Left renal cortex interstitium (tissue), 4 donors: ENCODE measurements at regions not wholly inside any gene's neighbourhood (a gene's known extent, or its start where the extent isn't known, plus 50 kb on each side); places are given as distances from the start of the nearest gene placed in this dataset.
A peak's percentile ranks its signal among the peaks of the same experiment; 100 is the strongest.

Experiments
- DNase-seq, 4 donors: peaks; one replicate each; pipeline ENCODE4 v3.0.0-alpha.2; 2013; ENCODE audit warnings: low read depth in 4 of 4, low spot score in 2 of 4, missing footprints in 1 of 4

DNA sequence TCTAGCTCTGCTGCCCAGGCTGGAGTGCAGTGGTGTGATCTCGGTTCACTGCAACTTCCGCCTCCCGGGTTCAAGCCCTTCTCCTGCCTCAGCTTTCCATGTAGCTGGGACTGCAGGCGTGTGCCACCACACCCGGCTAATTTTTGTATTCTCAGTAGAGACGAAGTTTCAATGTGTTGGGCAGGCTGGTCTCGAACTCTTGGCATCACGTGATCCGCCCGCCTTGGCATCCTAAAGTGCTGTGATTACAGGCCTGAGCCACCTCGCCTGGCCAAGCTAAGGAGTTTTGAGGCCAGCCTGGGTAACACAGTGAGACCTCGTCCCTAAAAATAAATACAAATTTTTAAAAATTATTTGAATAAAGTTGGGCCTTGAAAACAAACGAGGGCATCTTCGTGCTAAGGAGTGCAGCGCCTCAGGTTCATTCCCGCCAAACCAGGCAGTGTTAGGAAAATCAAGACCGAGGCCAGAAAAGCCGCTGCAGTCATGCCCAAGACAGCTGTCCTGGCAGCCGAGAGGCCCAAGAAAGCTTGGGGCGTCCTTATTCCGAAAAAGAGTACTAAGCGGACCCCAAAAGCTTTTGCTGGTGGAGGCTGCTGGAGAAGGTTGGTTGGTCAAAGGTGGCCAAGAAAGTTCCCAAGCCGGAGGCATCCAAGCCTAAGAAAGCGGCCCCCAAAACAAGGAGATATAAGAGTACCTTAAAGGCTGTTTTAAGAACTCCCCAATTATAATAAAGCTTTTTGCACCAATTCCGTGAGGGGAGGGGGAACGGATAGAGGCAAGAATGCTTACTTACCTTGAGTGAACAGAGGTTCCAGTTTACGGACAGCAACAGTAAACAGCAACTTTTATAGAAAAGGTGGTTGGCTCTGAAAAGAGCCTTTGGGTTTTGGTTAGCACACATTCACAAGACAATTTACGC, 109.0 kb downstream of the HFE start:
- DNase-seq: no peak

DNA sequence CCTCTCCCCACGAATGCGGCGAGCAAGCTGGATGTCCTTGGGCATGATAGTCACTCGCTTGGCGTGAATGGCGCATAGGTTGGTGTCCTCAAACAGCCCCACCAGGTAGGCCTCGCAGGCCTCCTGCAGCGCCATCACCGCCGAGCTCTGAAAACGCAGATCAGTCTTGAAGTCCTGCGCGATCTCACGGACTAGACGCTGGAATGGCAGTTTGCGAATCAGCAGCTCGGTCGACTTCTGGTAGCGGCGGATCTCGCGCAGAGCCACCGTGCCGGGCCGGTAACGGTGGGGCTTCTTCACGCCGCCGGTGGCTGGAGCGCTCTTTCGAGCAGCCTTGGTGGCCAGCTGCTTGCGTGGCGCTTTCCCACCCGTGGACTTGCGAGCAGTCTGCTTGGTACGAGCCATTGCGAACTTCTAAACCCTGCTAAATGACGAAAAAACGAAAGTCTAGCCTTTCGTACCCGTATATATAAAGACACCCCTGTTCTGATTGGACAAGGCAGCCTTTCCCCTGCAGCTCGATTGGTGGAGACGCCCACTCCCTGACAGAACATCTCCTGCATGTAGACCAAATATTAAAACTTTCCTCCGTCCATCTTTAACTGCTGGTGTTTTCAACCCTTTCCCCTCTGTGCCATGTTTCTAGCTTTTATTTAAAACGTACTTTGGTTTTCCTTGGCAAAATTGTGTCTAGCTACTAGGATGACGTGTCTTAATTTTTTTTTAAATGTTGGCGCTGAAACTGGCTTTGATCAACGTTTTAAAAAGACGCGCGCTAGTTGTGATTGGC, 109.8 kb downstream of the HFE start:
- DNase-seq: peak in 2 of 4 donors; percentile 86 to 91

DNA sequence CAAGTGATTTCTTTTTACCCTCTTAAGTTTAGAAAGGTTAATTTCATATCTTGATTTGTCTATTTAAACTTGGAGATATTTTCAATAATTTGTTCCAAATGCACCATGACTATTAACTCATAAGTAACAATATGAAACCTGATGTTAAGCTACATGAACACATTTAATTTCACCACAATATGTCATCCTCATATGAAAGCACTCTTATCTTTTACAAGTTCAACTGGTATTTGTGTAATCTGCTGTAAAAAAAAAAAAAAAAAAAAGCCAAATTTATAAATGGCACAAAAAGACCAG, 110.4 kb downstream of the HFE start:
- DNase-seq: no peak

DNA sequence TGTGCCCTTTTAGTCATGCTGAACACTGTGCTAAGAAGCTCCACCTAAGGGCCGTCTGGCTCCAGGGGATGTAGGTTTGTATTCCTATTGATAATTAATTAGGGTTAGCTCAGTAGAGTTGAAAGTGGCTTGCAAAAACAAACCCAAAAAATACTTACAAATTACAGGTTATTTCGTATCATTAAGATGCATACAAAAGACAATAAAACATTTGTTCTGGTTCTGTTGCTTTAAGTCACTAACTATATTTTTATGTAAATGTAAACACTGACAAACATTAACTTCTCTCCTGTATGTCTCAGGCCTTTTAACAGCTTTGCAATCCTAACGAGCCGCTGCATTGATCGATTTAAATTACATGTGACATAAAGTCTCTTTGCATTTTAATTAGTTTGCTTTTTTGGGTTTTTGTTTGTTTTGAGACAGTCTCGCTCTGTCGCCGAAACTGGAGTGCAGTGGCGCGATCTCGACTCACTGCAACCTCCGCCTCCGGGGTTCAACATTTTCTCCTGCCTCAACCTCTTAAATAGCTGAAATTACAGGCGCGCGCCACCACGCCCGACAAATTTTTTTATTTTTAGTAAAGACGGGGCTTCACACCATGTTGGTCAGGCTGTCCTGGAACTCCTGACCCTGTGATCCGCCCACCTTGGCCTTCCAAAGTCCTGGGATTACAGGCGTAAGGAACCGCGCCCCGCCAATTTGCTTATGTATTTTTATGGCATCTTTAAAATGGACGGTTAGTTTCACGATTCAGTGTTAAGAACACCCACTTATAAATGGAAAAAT, 110.9 kb downstream of the HFE start:
- no peak for DNase-seq

DNA sequence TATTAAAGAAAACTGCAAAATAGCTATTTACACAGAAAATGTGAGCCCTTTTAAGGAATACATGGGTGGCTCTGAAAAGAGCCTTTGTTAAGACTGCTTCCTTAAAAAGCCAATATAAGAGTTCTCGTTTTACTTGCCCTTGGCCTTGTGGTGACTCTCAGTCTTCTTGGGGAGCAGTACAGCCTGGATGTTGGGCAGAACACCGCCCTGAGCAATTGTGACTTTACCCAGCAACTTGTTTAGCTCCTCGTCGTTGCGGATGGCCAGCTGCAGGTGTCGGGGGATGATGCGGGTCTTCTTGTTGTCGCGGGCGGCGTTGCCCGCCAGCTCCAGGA, 111.5 kb downstream of the HFE start:
- no peak for DNase-seq

DNA sequence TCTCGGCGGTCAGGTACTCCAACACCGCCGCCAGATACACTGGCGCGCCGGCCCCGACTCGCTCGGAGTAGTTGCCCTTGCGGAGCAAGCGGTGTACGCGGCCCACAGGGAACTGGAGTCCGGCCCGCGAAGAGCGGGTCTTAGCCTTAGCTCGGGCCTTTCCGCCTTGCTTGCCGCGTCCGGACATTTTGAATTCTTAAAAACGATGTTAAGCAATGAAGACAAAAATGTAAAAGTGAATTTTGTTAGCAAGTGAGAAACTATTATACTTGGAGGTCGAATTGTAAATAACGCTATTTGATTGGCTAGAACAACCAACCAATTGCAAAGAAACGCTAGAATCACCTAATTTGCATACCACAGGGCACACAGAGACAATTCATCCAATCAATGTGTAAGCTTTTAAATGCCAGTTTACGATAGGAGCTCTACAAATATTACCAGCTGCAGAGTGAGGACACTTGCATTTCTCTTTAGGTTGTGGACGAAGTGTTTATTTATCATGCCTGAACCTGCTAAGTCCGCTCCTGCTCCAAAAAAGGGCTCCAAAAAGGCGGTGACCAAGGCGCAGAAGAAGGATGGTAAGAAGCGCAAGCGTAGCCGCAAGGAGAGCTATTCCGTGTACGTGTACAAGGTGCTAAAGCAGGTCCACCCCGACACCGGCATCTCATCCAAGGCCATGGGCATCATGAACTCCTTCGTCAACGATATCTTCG, 112.0 kb downstream of the HFE start:
- peak in 2 of 4 donors; percentile 90 to 94 for DNase-seq

DNA sequence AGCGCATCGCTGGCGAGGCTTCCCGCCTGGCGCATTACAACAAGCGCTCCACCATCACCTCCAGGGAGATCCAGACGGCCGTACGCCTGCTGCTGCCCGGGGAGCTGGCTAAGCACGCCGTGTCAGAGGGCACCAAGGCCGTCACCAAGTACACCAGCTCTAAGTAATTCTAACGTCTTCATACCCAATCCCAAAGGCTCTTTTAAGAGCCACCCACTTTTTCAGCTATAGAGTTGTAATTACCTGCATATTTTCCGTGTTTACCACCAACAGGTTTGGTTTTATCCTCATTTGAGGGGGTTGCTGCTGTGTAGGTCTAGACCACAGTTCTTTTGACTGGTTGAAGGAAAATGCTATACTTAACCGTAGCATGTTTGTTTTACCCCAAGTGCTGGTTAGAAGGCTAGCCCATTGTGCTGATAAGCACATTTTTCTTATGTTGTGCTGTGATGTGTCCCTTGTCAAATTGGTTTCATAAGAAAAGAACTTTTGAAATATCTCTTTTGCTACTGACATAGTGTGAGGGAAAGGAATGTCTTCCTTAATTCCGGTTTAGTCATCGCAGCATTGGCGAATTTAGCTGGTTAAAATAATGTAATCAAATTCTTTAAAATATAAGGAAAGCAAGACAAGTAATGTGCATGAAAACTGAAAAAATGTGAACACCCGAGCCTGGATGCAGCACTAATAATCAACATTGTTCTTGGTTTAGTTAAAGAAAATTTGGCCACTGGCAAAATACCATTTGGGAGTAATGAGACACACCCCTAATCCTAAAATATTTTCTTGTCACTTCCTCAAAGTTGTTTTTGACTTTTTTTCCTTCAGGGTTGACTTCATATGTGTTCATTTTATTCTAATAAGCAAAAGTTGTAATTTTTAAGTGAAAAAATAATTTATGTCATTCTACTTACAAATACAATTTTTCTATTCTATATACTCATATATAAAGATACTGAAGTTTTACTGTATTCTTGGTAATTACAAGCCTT, 112.8 kb downstream of the HFE start:
- DNase-seq: no peak

DNA sequence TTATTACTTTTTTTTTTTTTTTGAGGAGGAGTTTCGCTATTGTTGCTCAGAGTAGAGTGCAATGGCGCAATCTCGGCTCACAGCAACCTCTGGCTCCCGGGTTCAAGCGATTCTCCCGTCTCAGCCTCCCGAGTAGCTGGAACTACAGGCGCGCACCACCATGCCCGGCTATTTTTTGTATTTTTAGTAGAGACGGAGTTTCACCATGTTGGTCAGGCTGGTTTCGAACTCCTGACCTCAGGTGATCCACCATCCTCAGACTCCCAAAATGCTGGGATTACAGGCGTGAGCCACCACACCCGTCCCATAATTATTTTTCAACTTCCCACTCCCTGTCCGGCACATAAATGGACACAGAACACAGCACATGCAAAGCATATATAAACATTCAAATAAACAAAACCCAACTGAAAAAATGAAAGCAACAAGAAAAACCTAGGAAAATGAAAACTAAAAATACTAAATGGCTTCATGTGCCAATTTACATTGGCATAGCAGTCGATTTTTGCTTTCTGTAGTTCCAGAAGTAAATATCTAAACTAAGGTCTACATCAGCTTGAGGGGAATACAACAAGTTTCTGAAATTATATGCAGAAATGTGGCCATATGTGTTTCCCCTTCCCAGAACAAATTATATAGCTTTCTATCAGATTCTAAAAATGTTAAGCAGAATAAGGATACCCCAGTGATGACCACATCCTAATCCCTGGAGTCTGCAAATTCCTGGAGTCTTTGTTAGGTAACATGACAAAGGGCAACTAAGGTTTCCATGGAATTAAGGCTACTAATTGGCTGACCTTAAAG, 113.9 kb downstream of the HFE start:
- no peak for DNase-seq

DNA sequence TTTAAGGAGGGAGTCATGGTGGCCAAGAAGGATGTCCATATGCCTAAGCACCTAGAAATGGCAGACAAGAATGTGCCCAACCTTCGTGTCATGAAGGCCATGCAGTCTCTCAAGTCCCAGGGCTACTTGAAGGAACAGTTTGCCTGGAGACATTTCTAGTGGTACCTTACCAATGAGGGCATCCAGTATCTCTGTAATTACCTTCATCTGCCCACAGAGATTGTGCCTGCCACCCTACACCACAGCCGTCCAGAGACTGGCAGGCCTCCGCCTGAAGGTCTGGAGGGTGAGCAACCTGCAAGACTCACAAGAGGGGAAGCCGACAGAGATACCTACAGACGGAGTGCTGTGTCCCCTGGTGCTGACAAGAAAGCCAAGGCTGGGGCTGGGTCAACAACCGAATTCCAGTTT, 115.0 kb downstream of the HFE start:
- no peak for DNase-seq

DNA sequence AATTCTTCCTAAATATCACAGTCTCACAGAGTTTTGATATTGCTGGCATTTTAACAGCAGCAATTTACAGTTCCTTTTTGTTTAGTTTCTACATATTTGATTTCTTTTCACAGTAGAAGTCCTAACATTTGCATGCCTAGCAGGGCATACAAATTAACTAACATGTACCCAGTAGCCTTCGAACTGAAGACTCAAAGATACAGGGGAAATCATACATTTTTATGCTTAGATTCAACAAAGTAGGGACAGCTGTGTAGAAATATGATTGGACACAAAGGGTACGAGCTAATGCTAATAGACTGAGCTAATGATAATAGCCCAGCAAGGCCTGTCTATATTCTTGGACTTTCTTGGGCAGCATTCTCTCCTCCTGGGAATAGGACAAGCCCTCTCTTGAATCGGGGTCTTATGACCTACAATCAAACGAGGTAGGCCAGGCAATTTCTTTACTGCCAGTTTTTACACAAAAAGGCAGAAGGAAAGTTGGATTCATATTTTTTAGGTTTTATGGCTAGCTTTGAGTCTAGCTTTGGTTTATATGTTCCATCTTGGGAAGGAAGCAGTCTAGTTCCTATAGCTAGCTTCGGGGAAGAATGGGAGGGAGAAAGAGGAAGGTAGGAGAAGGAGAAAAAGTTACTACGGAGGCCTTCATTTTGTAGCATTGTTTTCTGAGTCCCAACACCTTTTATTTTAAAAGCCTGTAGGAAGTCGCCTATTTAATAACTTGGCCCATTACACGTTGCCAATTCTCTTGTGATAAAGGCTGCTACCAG, 115.8 kb downstream of the HFE start:
- no peak for DNase-seq

DNA sequence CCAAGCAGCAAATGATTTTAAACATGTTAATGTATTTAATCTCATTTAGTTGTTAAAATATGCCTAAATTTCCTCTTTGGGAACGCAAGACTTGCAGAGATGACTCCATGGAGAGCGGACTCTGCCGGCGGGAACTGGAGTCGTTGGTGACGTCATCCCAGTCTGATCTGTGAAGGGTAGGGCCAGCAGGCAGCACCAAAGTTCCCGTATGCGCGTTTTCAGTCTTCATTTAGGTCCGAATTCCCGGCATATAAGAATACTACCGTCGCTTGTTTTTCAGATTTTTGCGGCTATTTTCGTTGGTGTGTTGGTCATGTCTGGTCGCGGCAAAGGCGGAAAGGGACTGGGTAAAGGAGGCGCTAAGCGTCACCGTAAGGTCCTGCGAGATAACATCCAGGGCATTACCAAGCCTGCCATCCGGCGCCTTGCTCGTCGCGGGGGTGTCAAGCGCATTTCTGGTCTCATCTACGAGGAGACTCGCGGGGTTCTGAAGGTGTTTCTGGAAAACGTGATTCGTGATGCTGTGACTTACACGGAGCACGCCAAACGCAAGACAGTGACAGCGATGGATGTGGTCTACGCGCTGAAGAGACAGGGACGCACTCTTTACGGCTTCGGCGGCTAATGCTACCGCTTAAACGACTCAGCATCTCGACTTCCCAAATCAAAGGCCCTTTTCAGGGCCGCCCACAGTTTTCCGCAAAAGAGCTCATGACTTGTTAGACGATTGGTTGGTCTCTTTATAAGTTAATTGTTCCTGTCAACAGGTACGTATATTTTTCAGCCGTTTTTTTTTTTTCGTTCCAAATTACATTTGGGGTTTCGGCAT, 117.3 kb downstream of the HFE start:
- peak in 3 of 4 donors; percentile 99 to 100 (median 99) for DNase-seq

DNA sequence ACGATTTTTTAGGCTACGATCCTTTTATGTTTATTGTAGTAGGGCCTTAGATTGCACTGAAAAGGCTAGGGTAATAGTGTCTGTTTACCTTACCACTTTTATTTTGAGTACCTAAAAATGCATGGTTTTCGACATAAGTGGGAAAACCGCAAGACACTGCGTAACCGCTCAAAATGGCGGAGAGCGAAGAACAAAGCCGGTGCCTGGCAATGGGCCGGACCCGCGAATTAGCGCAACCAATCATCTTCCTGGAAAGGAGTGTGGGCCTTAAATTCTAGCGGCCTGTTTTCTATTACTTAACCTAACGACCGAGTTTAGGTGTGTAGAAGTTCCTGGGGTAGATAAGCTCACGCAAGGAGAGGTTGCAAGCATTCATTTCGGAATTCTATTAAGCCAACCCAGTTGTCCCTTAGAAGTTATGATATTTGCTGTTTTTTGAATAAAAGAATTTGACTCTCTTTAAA, 118.0 kb downstream of the HFE start:
- peak in 1 of 4 donors; percentile 87 for DNase-seq

DNA sequence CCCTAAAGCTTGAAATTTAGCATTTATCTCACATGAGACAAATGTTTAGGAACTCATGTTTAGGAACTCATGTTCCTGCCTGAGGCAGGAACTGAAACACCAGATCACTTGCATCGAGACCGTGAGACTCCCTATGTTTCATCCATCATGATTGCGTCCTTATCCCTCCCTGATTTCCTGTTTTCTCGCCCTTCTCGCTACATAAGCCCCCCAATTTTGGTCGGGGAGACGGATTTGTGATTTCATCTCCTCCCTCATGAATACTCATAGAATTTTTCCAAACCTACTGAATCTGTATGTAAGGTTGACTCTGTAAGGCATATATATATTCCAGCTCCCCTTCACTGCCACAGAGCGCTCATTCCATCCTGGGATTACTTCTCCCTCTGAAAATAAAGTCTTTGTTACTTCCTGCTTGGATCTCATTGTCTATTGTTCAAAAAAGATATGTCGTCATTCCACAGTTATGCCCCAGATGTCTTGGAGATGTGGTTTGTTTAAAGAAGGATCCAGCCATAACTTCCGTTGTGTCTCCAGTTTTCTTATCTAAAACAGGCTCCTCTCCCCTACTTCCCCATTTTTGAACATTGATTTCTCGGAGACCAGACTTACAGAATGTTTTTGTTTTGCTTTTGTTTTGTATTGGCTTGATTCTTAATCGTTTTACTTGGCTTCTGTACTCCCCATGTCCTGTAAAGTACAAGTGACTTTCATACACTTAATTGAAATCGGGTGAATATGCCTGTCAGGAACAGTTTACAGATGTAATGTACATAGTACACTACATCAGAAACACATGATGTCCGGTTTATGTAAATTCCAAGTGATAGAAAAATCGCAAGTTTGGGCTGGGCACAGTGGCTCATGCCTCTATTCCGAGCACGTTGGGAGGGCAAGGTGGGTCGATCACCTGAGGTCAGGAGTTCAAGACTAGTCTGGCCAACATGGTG, 118.7 kb downstream of the HFE start:
- no peak for DNase-seq

DNA sequence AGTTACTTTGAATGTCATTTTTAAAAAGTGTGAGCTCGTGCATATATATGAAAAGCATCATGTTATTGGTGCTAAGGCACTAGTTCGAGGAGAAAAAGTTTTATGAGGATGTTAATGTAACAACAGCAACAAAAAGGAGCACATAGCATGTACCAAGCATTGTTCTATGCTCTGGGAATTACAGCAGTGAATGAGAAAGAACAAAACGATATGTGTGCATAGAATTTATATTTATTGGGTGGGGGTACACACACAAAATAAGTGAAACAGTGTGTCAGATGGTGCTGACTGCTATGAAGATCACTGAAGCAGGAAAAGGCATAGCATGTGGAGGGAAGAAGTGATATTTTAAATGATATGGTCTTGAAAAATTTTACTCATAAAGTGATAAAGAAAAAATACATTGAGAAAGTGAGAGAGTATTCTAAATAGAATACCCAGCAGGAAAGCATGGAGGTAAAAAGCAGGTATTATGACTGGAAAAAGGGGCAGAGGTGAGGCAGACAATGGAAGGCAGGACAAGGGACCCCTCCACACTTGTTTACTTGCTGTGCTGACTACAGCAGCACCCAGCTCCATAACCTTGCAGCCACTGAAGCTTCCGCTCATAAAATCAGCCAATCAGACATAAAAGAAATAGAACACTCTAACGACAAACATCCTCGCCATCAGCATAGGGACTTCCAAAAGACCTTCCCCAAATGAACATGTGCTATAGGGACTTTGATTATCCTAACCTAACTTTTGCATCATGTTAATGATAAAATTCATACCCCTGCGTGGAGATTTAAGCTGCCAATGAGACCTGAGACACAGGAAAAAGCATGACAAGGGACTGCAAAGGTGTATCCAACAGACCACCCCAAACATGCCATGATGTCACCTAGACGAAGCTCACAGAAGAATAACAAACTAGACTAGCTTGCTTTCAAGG, 119.9 kb downstream of the HFE start:
- DNase-seq: no peak

DNA sequence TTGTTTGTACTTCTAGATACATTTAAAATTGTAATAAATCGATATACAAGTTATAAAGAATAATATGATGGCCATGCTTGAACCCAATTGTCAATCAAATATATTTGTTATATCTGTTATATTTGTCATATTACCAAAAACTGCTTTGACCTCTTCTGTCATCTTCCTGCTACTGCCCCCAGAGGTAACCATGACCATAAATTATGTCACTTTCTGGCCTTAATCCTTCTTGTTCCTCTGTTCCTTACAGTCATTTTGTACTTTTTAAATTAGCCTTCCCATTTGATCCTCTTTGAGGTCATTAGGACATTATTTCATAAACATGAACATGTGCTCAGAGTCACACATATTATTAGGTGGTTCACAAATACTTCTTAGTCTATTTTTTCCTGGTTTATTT, 124.7 kb downstream of the HFE start:
- DNase-seq: no peak
